Uterus (tissue), 3 donors: ENCODE measurements at regions not wholly inside any gene's neighbourhood (a gene's known extent, or its start where the extent isn't known, plus 50 kb on each side); places are given as distances from the start of the nearest gene placed in this dataset.

Source experiments
- DNase-seq, 2 donors: peaks; one replicate each; pipeline ENCODE4 v3.0.0-alpha.2; 2019 to 2020
- H3K27ac ChIP-seq, 2 donors: fragments of 200-600 bp; sonication (generic); 1 replicate in 1 of 2; 2 replicates in 1 of 2; pipeline ENCODE4 v1.5.1; 2016 to 2018
- H3K27me3 ChIP-seq, 2 donors: fragments of 200-600 bp; sonication (generic); one replicate each; pipeline ENCODE4 v1.5.1; 2018 to 2019; ENCODE audit warnings: control low read depth in 1 of 2
- H3K36me3 ChIP-seq, 2 donors: fragments of 200-600 bp; sonication (generic); one replicate each; pipeline ENCODE4 v1.5.1; 2019; ENCODE audit warnings: control low read depth in 1 of 2
- H3K4me1 ChIP-seq, 2 donors: fragments of 200-600 bp; sonication (generic); one replicate each; pipeline ENCODE4 v1.5.1; 2018 to 2019; ENCODE audit warnings: control low read depth in 1 of 2
- H3K4me3 ChIP-seq, 2 donors: fragments of 200-600 bp; sonication (generic); 1 replicate in 1 of 2; 2 replicates in 1 of 2; pipeline ENCODE4 v1.5.1; 2018 to 2019; ENCODE audit warnings: mild to moderate bottlenecking in 1 of 2
- H3K9me3 ChIP-seq, 2 donors: fragments of 200-600 bp; sonication (generic); one replicate each; pipeline ENCODE4 v1.5.1; 2019; ENCODE audit warnings: control low read depth in 1 of 2
- POLR2A ChIP-seq, 2 donors: fragments of 450-650 bp; IDR thresholded peaks; one replicate each; pipeline ENCODE4 v1.6.1; 2016; ENCODE audit warnings: antibody characterized with exemption in 2 of 2, mild to moderate bottlenecking in 1 of 2, moderate library complexity in 1 of 2
- intact Hi-C: fragments of 100-400 bp; cut with DNase I; formaldehyde crosslinking; loops from one replicate; pipeline ENCODE4 v1.15.1; 2023; ENCODE audit warnings: low total_unique reads
- TF ChIP-seq, protein P1 (sequence below), 4 experiments: fragments of 200-600 bp in 2 of 4; fragments of 450-650 bp in 2 of 4; sonication (generic) in 2 of 4; IDR thresholded peaks; one replicate each; pipeline ENCODE4 v1.5.1; 2016 to 2019; ENCODE audit warnings: antibody characterized with exemption in 4 of 4, mild to moderate bottlenecking in 2 of 4, moderate library complexity in 1 of 4
- donor health status: DM: yes; HTN: yes; CAD: no.

GRCh38 chr5:114243972-114244317 is 117.9 kb upstream of the KCNN2 start:
- H3K9me3 ChIP-seq = no peaks in the 10 kb centered on the region
- TF ChIP-seq, protein P1, sequence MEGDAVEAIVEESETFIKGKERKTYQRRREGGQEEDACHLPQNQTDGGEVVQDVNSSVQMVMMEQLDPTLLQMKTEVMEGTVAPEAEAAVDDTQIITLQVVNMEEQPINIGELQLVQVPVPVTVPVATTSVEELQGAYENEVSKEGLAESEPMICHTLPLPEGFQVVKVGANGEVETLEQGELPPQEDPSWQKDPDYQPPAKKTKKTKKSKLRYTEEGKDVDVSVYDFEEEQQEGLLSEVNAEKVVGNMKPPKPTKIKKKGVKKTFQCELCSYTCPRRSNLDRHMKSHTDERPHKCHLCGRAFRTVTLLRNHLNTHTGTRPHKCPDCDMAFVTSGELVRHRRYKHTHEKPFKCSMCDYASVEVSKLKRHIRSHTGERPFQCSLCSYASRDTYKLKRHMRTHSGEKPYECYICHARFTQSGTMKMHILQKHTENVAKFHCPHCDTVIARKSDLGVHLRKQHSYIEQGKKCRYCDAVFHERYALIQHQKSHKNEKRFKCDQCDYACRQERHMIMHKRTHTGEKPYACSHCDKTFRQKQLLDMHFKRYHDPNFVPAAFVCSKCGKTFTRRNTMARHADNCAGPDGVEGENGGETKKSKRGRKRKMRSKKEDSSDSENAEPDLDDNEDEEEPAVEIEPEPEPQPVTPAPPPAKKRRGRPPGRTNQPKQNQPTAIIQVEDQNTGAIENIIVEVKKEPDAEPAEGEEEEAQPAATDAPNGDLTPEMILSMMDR (IDR thresholded peaks at IDR 0.05) = no peak
- TF ChIP-seq POLR2A (IDR thresholded peaks at IDR 0.05) = no peak
- H3K27ac ChIP-seq = no peak overlapping the region
- DNase-seq = no peak
- H3K4me1 ChIP-seq = no peaks in the 10 kb centered on the region
- H3K36me3 ChIP-seq = no peaks in the 10 kb centered on the region
- intact Hi-C loops = no loop called here
- H3K27me3 ChIP-seq = no peaks in the 10 kb centered on the region
- no peak overlapping the region for H3K4me3 ChIP-seq

DNA sequence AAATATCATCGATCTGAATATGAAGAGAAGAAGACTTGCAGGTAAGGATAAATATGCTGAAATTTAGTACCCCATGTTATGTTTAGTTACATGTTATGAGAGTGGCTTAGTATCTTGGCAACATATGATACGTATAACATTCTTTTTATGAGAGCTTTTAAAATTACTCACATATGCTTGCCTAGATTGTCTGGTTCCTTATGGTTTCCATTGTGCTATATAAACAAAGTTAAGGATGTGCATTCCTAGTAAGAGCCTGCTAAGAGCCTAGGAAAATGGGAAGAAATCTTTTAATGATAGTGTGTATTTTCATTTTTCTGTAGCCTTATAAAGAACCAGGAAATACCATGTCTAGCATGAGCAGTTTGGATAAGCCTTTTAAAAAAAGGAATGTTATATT is 112.0 kb upstream of the KCNN2 start:
- no peaks in the 10 kb centered on the region for H3K36me3 ChIP-seq
- H3K27me3 ChIP-seq = no peaks in the 10 kb centered on the region
- no peak overlapping the region for H3K4me3 ChIP-seq
- H3K27ac ChIP-seq = no peak overlapping the region
- no peaks in the 10 kb centered on the region for H3K9me3 ChIP-seq
- intact Hi-C loops = no loop called here
- TF ChIP-seq, protein P1 (IDR thresholded peaks at IDR 0.05) = no peak
- no peak for TF ChIP-seq POLR2A (IDR thresholded peaks at IDR 0.05)
- no peak for DNase-seq
- H3K4me1 ChIP-seq = no peaks in the 10 kb centered on the region

DNA sequence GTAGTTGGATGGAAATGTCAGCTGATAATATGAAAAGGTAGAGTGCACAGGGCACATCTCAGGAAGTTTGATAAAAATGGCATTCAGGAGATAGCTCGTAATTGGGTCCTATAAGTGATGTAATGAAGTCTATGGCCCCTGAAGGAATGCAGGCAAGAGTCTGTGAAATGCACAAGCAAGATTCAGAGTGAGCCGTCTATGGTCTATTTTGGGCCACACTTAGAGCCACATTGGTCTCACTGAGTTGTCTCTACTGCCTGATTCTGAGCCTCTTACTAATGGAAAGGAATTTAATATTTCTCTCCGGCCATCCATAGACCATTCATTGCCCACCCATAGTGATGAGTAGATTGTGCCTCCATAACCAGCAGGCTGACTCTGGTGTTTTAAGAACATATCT is 111.3 kb upstream of the KCNN2 start:
- intact Hi-C loops = no loop called here
- Histone ChIP-seq H3K27me3 (no peaks in the 10 kb centered on the region), H3K4me1 (no peaks in the 10 kb centered on the region), H3K27ac (no peak overlapping the region), H3K9me3 (no peaks in the 10 kb centered on the region), H3K4me3 (no peak overlapping the region), H3K36me3 (no peaks in the 10 kb centered on the region)
- TF ChIP-seq, protein P1 (IDR thresholded peaks at IDR 0.05) = no peak
- TF ChIP-seq POLR2A (IDR thresholded peaks at IDR 0.05) = no peak
- DNase-seq = no peak

- Histone ChIP-seq H3K36me3 (no peaks in the 10 kb centered on the region), H3K4me1 (no peaks in the 10 kb centered on the region), H3K4me3 (no peak overlapping the region), H3K9me3 (no peaks in the 10 kb centered on the region), H3K27me3 (no peaks in the 10 kb centered on the region), H3K27ac (no peak overlapping the region)
- intact Hi-C loops = no loop called here
- TF ChIP-seq, protein P1 (IDR thresholded peaks at IDR 0.05) = no peak
- TF ChIP-seq POLR2A (IDR thresholded peaks at IDR 0.05) = no peak
- no peak for DNase-seq
Measured at GRCh38 chr5:114252226-114252625, 109.6 kb upstream of the KCNN2 start.

GRCh38 chr5:114255260-114255659 is 106.6 kb upstream of the KCNN2 start:
- Histone ChIP-seq H3K27me3 (no peaks in the 10 kb centered on the region), H3K9me3 (no peaks in the 10 kb centered on the region), H3K4me1 (no peaks in the 10 kb centered on the region), H3K36me3 (no peaks in the 10 kb centered on the region), H3K27ac (no peak overlapping the region), H3K4me3 (no peak overlapping the region)
- no peak for TF ChIP-seq POLR2A (IDR thresholded peaks at IDR 0.05)
- TF ChIP-seq, protein P1 (IDR thresholded peaks at IDR 0.05) = no peak
- no peak for DNase-seq
- intact Hi-C loops = no loop called here
